GM23338 (cell line): ENCODE measurements at regions not wholly inside any gene's neighbourhood (a gene's known extent, or its start where the extent isn't known, plus 50 kb on each side); places are given as distances from the start of the nearest gene placed in this dataset.
A peak's percentile ranks its signal among the peaks of the same experiment; 100 is the strongest.

Experiments
- ATAC-seq: fragments of 200-7000 bp; cut with Tn5 transposase; 3 replicates; pipeline ENCODE4 v1.9.1; 2020
- DNase-seq: peaks from one replicate; pipeline ENCODE4 v3.0.0-alpha.2; 2015; ENCODE audit warnings: low spot score
- H2AFZ ChIP-seq: fragments of 200-600 bp; sonication (generic); 2 replicates; pipeline ENCODE4 v1.8.0; 2016; ENCODE audit warnings: antibody characterized with exemption, mild to moderate bottlenecking, moderate library complexity
- H3F3A ChIP-seq: fragments of 200-600 bp; sonication (generic); replicated peaks from 2 replicates; pipeline ENCODE4 v1.8.0; 2017; ENCODE audit warnings: antibody characterized with exemption, mixed run types, low read depth
- H3K27ac ChIP-seq: fragments of 200-600 bp; sonication (generic); 2 replicates; pipeline ENCODE4 v1.6.1; 2016; ENCODE audit warnings: low read depth
- H3K27me3 ChIP-seq: fragments of 200-600 bp; sonication (generic); 2 replicates; pipeline ENCODE4 v1.8.0; 2016; ENCODE audit warnings: mild to moderate bottlenecking, mixed run types, moderate library complexity; ENCODE audit not compliant: insufficient read depth
- H3K36me3 ChIP-seq: fragments of 200-600 bp; sonication (generic); 2 replicates; pipeline ENCODE4 v1.8.0; 2016; ENCODE audit warnings: mild to moderate bottlenecking; ENCODE audit not compliant: insufficient read depth
- H3K4me1 ChIP-seq: fragments of 200-600 bp; sonication (generic); 2 replicates; pipeline ENCODE4 v1.8.0; 2016; ENCODE audit warnings: mild to moderate bottlenecking, moderate library complexity; ENCODE audit not compliant: insufficient read depth
- H3K4me2 ChIP-seq: fragments of 200-600 bp; sonication (generic); 2 replicates; pipeline ENCODE4 v1.7.1; 2017; ENCODE audit warnings: mixed run types
- H3K4me3 ChIP-seq: fragments of 200-600 bp; sonication (generic); 2 replicates; pipeline ENCODE4 v1.6.1; 2016; ENCODE audit warnings: mixed run types
- H3K79me2 ChIP-seq: fragments of 200-600 bp; sonication (generic); replicated peaks from 2 replicates; pipeline ENCODE4 v1.8.0; 2017; ENCODE audit warnings: mild to moderate bottlenecking; ENCODE audit not compliant: insufficient read depth
- H3K9me2 ChIP-seq: fragments of 200-600 bp; sonication (generic); 2 replicates; pipeline ENCODE4 v1.8.0; 2017; ENCODE audit not compliant: insufficient read depth
- H4K20me1 ChIP-seq: fragments of 200-600 bp; sonication (generic); replicated peaks from 2 replicates; pipeline ENCODE4 v1.8.0; 2017; ENCODE audit warnings: mild to moderate bottlenecking; ENCODE audit not compliant: insufficient read depth
- H3K27ac Mint-ChIP-seq: 2 replicates; pipeline ENCODE4 v1.8.0; 2020; ENCODE audit warnings: inconsistent platforms, mild to moderate bottlenecking, moderate library complexity, mixed read lengths
- H3K27me3 Mint-ChIP-seq: 3 replicates; pipeline ENCODE4 v1.8.0; 2022; ENCODE audit warnings: low read depth, mild to moderate bottlenecking, moderate library complexity, mixed read lengths, inconsistent platforms; ENCODE audit not compliant: insufficient read depth, poor library complexity
- H3K36me3 Mint-ChIP-seq: 3 replicates; pipeline ENCODE4 v1.8.0; 2021; ENCODE audit warnings: low read depth, mild to moderate bottlenecking, inconsistent platforms, moderate library complexity, mixed read lengths
- H3K4me1 Mint-ChIP-seq: 3 replicates; pipeline ENCODE4 v1.8.0; 2020; ENCODE audit warnings: mild to moderate bottlenecking, inconsistent platforms, mixed read lengths
- H3K4me3 Mint-ChIP-seq: 3 replicates; pipeline ENCODE4 v1.8.0; 2021; ENCODE audit warnings: moderate library complexity, mild to moderate bottlenecking, inconsistent platforms, mixed read lengths
- H3K9me3 Mint-ChIP-seq: 3 replicates; pipeline ENCODE4 v1.8.0; 2020; ENCODE audit warnings: moderate library complexity, mild to moderate bottlenecking, inconsistent platforms, mixed read lengths
- CREB1 ChIP-seq: fragments of 250-450 bp; sonication (Bioruptor Pico); IDR thresholded peaks from 2 replicates; pipeline ENCODE4 v1.5.0; 2020; ENCODE audit warnings: low read depth, mild to moderate bottlenecking, moderate library complexity
- ETS1 ChIP-seq: IDR thresholded peaks from 2 replicates; pipeline ENCODE4 v1.6.1; 2016; ENCODE audit warnings: antibody characterized with exemption
- JUNB ChIP-seq: IDR thresholded peaks from one replicate; pipeline ENCODE4 v1.6.1; 2016; ENCODE audit warnings: antibody characterized with exemption; ENCODE audit not compliant: unreplicated experiment
- NANOG ChIP-seq: IDR thresholded peaks from 2 replicates; pipeline ENCODE4 v1.6.1; 2016; ENCODE audit warnings: antibody characterized with exemption, borderline replicate concordance
- POLR2AphosphoS5 ChIP-seq: IDR thresholded peaks from 2 replicates; pipeline ENCODE4 v1.6.1; 2016; ENCODE audit warnings: antibody characterized with exemption, low read depth
- ZNF462 ChIP-seq: fragments of 250-450 bp; sonication (Bioruptor Pico); IDR thresholded peaks from 2 replicates; pipeline ENCODE4 v1.5.0; 2020; ENCODE audit warnings: mild to moderate bottlenecking, moderate library complexity

DNA sequence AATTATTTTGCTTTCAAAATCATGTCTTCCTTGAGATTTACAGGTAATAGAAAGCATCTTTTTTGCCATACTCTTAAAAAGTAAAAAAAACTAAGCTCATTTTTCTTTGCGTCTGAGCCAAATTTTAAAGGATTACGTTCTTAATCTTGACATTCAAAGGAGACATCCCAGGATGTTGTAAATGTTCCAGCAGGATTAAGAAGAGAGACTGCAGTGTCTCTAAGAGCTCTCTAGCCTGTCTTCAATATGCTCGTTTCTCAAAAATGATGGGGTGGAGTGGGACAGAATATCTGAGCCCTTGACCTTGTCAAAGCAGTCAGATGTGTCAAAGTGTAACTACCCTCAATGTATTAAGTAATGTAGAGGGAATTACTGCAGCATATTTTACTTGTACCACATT is 363.3 kb downstream of the PCDH7 start (continued):
- TF ChIP-seq ZNF462 (CRISPR knock-in tag), result no peak
- no peak for TF ChIP-seq JUNB
- no peak for TF ChIP-seq ETS1
- TF ChIP-seq POLR2AphosphoS5, result no peak

- no peak overlapping the region for H3K4me3 ChIP-seq
- TF ChIP-seq ETS1, result no peak
- no peak for TF ChIP-seq NANOG
- no peak for TF ChIP-seq CREB1
- peaks cover 21% of the 10 kb centered on the region for H3K4me1 ChIP-seq
- no peaks in the 10 kb centered on the region for H3K36me3 Mint-ChIP-seq
- peak overlapping the region; percentile 40; the same call in 1 of the 2 replicates for H2AFZ ChIP-seq
- H3K27me3 Mint-ChIP-seq, result peaks cover 3% of the 10 kb centered on the region
- peak overlapping the region; percentile 56; the same call in 1 of the 2 replicates for H3K4me2 ChIP-seq
- DNase-seq, result no peak
- H3K27ac Mint-ChIP-seq, result peak overlapping the region; percentile 60; the same call in 1 of the 2 replicates
- no peaks in the 10 kb centered on the region for H3K79me2 ChIP-seq
- no peak overlapping the region for H3K4me3 Mint-ChIP-seq
- H3K36me3 ChIP-seq, result no peaks in the 10 kb centered on the region
- H4K20me1 ChIP-seq, result no peaks in the 10 kb centered on the region
- no peaks in the 10 kb centered on the region for H3K9me2 ChIP-seq
- H3K27ac ChIP-seq, result no peak overlapping the region; the same call in 1 of the 2 replicates
- H3K9me3 Mint-ChIP-seq, result no peaks in the 10 kb centered on the region
- peaks cover 27% of the 10 kb centered on the region for H3K4me1 Mint-ChIP-seq
- no peaks in the 10 kb centered on the region for H3F3A ChIP-seq
- ATAC-seq, result peak; percentile 61
- H3K27me3 ChIP-seq, result no peaks in the 10 kb centered on the region
These were observed 364.7 kb downstream of the PCDH7 start for GRCh38 chr4:31084806-31085416.
